Dendritic cell treated with granulocyte-macrophage colony-stimulating factor and Interleukin-4, amounts not matched to agents 40 ng/mL and 50 ng/mL, for 4 days (primary cell): ENCODE measurements at regions not wholly inside any gene's neighbourhood (a gene's known extent, or its start where the extent isn't known, plus 50 kb on each side); places are given as distances from the start of the nearest gene placed in this dataset.

Experiments used
- H3K27ac Mint-ChIP-seq: one replicate; pipeline ENCODE4 v1.8.0; 2022; ENCODE audit warnings: mild to moderate bottlenecking, mixed read lengths
- H3K27me3 Mint-ChIP-seq: one replicate; pipeline ENCODE4 v1.8.0; 2022; ENCODE audit warnings: mild to moderate bottlenecking, mixed read lengths
- H3K36me3 Mint-ChIP-seq: one replicate; pipeline ENCODE4 v1.8.0; 2022; ENCODE audit warnings: low read depth, mixed read lengths
- H3K4me1 Mint-ChIP-seq: one replicate; pipeline ENCODE4 v1.8.0; 2022; ENCODE audit warnings: low read depth, mixed read lengths
- H3K4me3 Mint-ChIP-seq: one replicate; pipeline ENCODE4 v1.8.0; 2022; ENCODE audit warnings: mild to moderate bottlenecking, moderate library complexity, mixed read lengths
- H3K9me3 Mint-ChIP-seq: one replicate; pipeline ENCODE4 v1.8.0; 2022; ENCODE audit warnings: mixed read lengths
- intact Hi-C: fragments of 100-400 bp; cut with micrococcal nuclease; formaldehyde crosslinking; loops from one replicate; pipeline ENCODE4 v1.15.0; 2022

DNA sequence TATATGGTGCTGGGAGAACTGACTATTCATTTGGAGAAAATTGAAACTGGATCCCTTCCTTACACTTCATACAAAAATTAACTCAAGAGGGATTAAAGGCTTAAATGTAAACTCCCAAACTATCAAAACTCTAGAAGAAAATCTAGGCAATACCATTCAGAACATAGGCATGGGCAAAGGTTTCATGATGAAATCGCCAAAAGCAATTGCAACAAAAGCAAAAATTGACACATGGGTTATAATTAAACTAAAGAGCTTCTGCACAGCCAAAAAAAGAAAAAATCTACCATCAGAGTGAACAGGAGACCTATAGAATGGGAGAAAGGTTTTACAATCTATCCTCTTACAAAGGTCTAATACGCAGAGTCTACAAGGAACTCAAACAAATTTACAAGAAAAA, 851.3 kb upstream of the MAN1A1 start:
- no peaks in the 10 kb centered on the region for H3K27me3 Mint-ChIP-seq
- peaks cover 12% of the 10 kb centered on the region for H3K9me3 Mint-ChIP-seq
- H3K4me3 Mint-ChIP-seq, result no peak overlapping the region
- H3K4me1 Mint-ChIP-seq, result no peaks in the 10 kb centered on the region
- no peak overlapping the region for H3K27ac Mint-ChIP-seq
- intact Hi-C loops, result no loop called here
- H3K36me3 Mint-ChIP-seq, result no peaks in the 10 kb centered on the region

DNA sequence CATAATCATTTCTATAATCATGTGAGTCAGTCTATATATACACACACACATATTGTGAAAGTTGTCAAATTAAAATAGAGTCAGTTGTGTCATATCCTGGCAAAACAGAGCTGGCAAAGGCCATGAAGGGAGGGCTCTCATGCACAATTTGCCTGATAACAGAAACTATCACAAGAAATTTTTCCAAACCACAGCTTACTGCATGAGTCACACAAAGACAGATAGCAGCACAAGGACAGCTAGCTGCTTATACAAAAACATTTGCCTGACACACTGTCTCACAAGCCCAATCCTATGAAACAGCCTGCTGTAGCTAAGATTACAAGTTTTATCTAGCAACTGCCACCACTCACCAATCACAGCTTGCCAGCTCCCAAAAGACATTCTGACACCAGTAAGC, 848.5 kb upstream of the MAN1A1 start:
- Mint-ChIP-seq H3K4me3 (no peak overlapping the region), H3K9me3 (no peaks in the 10 kb centered on the region)

DNA sequence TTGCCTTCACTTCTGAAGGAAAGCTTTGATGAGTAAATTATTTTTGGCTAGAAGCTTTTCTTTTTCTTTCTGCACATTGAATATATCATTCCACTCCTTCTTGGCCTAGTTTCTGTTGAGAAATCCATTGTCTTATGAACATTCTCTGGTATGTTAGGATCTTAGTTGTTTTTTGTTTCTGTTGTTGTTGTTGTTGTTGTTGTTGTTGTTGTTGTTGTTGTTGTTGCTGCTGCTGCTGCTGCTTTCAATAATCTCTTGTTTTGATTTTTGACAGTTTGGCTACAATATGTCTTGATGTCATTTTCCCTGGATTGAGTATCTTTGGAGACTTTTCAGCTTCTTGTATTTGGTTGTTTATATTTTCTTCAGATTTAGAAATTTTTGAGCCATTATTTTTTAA, 836.5 kb upstream of the MAN1A1 start:
- Mint-ChIP-seq H3K4me1 (no peaks in the 10 kb centered on the region), H3K27me3 (no peaks in the 10 kb centered on the region), H3K27ac (no peak overlapping the region), H3K4me3 (no peak overlapping the region), H3K9me3 (peaks cover 20% of the 10 kb centered on the region), H3K36me3 (no peaks in the 10 kb centered on the region)
- intact Hi-C loops, result no loop called here

More for the DNA sequence above, 848.5 kb upstream of the MAN1A1 start:
- H3K4me1 Mint-ChIP-seq, result no peaks in the 10 kb centered on the region
- H3K36me3 Mint-ChIP-seq, result no peaks in the 10 kb centered on the region
- intact Hi-C loops, result no loop called here
- H3K27me3 Mint-ChIP-seq, result no peaks in the 10 kb centered on the region
- no peak overlapping the region for H3K27ac Mint-ChIP-seq

DNA sequence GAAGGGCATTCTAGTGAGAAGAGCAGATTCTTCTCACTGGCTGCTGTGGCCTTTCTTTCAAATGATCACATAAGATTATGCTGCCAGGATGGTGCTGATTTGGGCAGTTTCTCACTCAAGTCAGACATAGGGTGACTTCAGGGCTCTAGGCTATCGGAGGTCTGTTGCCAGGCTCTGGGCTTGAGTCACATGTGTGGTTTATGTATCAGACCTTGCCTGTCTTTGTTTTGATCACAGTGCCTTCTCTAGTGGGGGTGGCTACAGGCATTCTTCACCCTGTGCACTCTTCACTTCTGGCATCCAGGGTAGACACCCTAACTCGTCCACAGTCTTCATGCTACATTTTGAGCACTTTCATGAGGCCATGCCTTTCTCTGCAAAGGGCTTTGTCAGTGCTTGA, 823.7 kb upstream of the MAN1A1 start:
- intact Hi-C loops, result no loop called here
- H3K4me3 Mint-ChIP-seq, result no peak overlapping the region
- peaks cover 13% of the 10 kb centered on the region for H3K9me3 Mint-ChIP-seq
- H3K36me3 Mint-ChIP-seq, result no peaks in the 10 kb centered on the region
- no peaks in the 10 kb centered on the region for H3K27me3 Mint-ChIP-seq
- no peaks in the 10 kb centered on the region for H3K4me1 Mint-ChIP-seq
- no peak overlapping the region for H3K27ac Mint-ChIP-seq

DNA sequence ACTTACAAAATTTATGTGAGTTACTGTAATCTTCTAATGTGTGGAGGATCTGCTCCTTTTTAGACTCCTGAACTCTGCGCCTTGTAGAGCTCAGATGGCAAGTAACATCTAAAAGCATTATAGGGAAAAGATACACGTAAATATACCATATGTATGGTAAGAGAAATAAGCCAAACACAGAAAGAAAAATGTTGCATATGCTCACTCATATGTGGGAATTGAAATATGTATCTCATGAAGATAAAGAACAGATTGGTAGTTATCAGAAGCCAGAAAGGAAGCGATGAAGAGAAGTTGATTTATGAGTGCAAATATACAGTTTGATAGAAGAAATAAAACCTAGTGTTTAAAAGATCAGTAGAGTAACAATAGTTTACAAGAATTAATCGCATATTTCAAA, 815.0 kb upstream of the MAN1A1 start:
- H3K4me1 Mint-ChIP-seq, result no peaks in the 10 kb centered on the region
- no peaks in the 10 kb centered on the region for H3K36me3 Mint-ChIP-seq
- H3K27me3 Mint-ChIP-seq, result no peaks in the 10 kb centered on the region
- H3K9me3 Mint-ChIP-seq, result peaks cover 4% of the 10 kb centered on the region
- H3K27ac Mint-ChIP-seq, result no peak overlapping the region
- no peak overlapping the region for H3K4me3 Mint-ChIP-seq
- intact Hi-C loops, result no loop called here

DNA sequence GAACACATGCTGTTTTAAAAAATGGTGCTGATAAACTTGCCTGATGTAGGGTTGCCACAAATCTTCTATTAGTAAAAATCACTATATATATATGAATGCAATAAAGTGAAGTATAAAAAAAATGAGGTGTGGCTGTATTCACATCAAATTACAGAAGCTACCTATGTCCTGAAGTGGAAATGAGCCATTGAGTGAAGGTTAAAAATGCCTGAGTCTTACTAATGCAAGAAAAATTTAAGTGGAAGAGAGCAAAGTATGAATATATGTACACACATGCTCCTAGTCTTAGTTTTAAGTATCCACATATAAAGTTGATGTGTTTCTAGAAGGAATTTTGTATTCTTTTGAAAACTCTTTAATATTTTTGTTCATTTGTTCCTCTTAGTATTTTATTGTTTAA, 808.3 kb upstream of the MAN1A1 start:
- H3K9me3 Mint-ChIP-seq, result no peaks in the 10 kb centered on the region
- intact Hi-C loops, result no loop called here
- no peak overlapping the region for H3K27ac Mint-ChIP-seq
- H3K4me1 Mint-ChIP-seq, result no peaks in the 10 kb centered on the region
- no peaks in the 10 kb centered on the region for H3K27me3 Mint-ChIP-seq
- no peak overlapping the region for H3K4me3 Mint-ChIP-seq
- no peaks in the 10 kb centered on the region for H3K36me3 Mint-ChIP-seq

DNA sequence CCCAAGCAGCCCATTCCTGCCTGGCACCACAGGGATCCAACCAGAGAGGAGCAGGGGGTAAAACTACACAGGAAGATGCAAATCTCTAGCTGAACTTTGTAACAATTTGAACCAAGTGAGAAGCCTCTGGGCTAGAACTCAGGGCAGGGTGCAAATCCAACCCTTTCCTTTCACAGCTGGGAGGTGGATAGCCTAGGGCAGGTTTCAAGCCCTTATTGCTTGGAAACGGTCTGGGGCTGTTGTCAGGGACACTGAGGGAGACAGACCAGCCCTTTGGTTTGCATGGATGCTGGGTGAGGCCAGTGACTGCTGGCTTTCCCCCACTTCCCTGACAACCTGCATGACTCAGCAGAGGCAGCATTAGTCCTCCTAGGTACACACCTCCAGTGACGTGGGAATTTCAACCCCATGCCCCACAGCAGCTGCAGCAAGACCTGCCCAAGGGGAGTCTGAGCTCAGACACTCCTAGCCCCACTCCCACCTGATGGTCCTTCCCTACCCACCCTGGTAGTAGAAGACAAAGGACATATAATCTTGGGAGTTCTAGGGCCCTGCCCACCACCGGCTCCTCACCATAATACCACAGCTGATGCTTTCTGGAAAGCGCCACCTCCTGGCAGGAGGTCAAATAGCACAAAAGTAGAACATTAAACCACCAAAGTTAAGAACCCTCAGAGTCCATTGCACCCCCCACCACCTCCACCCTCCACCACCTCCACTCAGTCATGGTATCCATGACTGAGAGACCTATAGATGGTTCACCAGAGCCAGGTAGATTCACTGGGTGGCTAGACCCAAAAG, 797.7 kb upstream of the MAN1A1 start:
- Mint-ChIP-seq H3K9me3 (peaks cover 14% of the 10 kb centered on the region), H3K4me1 (no peaks in the 10 kb centered on the region), H3K27me3 (no peaks in the 10 kb centered on the region), H3K36me3 (no peaks in the 10 kb centered on the region), H3K27ac (no peak overlapping the region), H3K4me3 (no peak overlapping the region)
- intact Hi-C loops, result no loop called here

DNA sequence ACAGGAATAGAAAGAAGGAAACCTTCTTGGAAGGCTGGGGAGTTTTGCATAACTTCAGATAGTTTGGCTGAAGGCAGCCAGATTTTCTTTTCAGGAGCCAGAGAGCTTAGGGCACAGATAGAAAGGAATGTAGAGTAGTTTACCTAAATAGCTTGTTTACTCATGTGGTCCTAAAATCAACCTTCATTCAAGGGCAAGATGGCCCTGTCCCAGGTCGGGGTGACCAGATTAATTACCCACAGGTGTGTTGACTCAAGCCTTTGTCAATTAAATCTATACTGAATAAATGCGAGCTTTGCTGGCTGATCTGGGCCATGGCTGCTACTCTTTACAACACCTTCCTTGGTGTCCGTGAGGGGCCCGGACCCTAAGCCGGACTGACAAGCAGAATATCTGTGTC, 792.0 kb upstream of the MAN1A1 start:
- Mint-ChIP-seq H3K4me3 (no peak overlapping the region), H3K27me3 (no peaks in the 10 kb centered on the region), H3K27ac (no peak overlapping the region)

DNA sequence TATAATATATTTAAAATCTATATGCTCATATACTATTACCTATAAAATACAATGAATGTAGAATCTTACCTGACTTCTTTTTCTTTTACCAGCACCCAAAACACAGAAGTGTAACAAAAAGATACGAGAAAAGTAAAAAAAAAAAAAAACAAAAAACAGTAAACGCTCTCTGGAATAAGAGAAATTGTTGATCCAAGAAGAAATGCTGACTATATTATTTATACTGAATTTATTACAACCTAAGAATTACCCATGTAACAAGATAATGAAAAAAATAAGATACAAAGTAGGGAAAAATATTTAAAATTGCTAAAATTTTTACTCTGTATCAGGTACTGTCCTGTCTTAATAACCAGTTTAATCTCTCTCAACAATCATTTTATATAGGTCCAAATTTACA, 787.9 kb upstream of the MAN1A1 start:
- H3K4me1 Mint-ChIP-seq, result no peaks in the 10 kb centered on the region
- H3K36me3 Mint-ChIP-seq, result no peaks in the 10 kb centered on the region
- no peak overlapping the region for H3K27ac Mint-ChIP-seq
- intact Hi-C loops, result no loop called here
- H3K4me3 Mint-ChIP-seq, result no peak overlapping the region
- no peaks in the 10 kb centered on the region for H3K9me3 Mint-ChIP-seq
- no peaks in the 10 kb centered on the region for H3K27me3 Mint-ChIP-seq

More for the DNA sequence above, 792.0 kb upstream of the MAN1A1 start:
- no peaks in the 10 kb centered on the region for H3K9me3 Mint-ChIP-seq
- H3K4me1 Mint-ChIP-seq, result no peaks in the 10 kb centered on the region
- intact Hi-C loops, result no loop called here
- H3K36me3 Mint-ChIP-seq, result no peaks in the 10 kb centered on the region

DNA sequence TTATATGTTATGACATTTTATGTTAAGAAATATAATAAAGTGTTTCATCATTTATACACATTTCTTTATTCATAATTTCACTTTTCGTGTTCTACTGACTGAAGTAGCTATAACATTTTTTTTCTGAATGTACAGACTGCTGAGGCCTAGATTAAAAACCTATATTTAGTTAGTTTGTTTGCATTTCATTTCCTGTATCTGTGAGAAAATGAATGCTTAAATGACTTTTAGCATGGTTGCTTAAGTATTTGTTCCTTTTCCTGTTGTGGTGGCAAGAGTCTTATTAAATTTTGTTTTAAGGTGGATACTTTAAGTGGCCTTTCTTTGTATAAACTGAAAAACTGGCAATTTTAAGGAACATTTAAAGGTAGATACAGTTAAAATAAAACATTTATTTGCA, 779.7 kb upstream of the MAN1A1 start:
- no peaks in the 10 kb centered on the region for H3K27me3 Mint-ChIP-seq
- H3K36me3 Mint-ChIP-seq, result no peaks in the 10 kb centered on the region
- H3K4me3 Mint-ChIP-seq, result no peak overlapping the region
- H3K9me3 Mint-ChIP-seq, result peaks cover 21% of the 10 kb centered on the region
- no peak overlapping the region for H3K27ac Mint-ChIP-seq
- H3K4me1 Mint-ChIP-seq, result no peaks in the 10 kb centered on the region
- intact Hi-C loops, result no loop called here

DNA sequence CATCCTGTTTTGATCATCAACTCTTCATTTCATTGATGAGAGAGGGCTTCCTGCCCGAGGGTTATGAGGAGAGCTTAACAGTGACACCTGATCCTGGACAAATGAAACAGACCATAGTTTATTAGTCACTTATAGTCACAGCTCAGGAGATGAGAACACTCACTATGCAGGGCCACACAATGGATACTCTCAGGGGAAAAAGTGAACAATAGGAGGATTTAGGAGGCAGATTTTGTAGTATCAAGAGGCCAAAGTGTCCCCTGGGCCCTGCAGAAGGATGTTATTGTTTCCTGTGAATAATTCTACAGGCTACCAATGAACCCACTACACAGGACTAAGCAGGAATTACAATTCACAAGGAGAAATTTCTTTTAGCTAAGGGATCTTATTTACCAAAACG, 772.8 kb upstream of the MAN1A1 start:
- Mint-ChIP-seq H3K4me1 (no peaks in the 10 kb centered on the region), H3K27ac (no peak overlapping the region), H3K36me3 (no peaks in the 10 kb centered on the region), H3K9me3 (peaks cover 29% of the 10 kb centered on the region), H3K27me3 (no peaks in the 10 kb centered on the region), H3K4me3 (no peak overlapping the region)
- intact Hi-C loops, result no loop called here

DNA sequence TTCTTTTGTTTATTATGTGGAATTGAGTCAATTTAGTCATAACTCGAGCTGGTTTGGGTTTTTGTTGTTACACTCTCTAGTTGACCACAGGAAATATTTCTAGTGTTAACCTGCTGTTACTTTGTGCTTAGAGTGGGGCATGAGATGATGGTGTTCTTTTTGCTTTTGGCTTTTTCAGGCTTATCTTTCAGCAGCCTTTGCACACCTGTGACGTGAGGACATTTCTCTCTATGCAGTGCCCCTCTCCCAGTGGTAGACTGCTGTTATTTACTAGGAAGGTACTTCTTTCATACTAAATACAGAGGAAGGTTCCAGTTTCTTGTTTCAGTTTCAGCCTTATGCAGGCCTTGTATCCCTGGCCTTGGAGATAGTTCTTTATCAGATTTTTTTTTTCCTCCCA, 766.8 kb upstream of the MAN1A1 start:
- intact Hi-C loops, result no loop called here
- Mint-ChIP-seq H3K4me1 (no peaks in the 10 kb centered on the region), H3K4me3 (no peak overlapping the region)

DNA sequence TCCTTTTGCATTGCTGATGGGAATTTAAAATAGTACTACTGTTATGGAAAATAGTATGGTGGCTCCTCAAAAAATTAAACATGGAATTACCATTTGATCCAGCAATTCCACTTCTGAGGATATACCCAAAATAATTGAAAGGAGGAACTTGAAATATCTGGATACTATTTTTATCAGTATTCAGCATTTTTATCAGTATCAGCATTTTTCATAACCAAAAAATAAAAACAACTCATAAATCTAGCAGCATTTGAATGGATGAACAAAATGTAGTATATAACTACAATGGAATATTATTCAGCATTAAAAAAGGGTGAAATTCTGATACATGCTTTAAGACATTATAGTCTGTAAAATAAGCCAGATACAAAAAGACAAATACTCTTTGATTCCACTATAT, 763.4 kb upstream of the MAN1A1 start:
- intact Hi-C loops, result no loop called here
- Mint-ChIP-seq H3K4me1 (no peaks in the 10 kb centered on the region), H3K4me3 (no peak overlapping the region), H3K9me3 (peaks cover 9% of the 10 kb centered on the region), H3K36me3 (no peaks in the 10 kb centered on the region), H3K27ac (no peak overlapping the region), H3K27me3 (no peaks in the 10 kb centered on the region)

More for the DNA sequence above, 766.8 kb upstream of the MAN1A1 start:
- H3K27me3 Mint-ChIP-seq, result no peaks in the 10 kb centered on the region
- no peaks in the 10 kb centered on the region for H3K36me3 Mint-ChIP-seq
- no peak overlapping the region for H3K27ac Mint-ChIP-seq
- H3K9me3 Mint-ChIP-seq, result peaks cover 14% of the 10 kb centered on the region

DNA sequence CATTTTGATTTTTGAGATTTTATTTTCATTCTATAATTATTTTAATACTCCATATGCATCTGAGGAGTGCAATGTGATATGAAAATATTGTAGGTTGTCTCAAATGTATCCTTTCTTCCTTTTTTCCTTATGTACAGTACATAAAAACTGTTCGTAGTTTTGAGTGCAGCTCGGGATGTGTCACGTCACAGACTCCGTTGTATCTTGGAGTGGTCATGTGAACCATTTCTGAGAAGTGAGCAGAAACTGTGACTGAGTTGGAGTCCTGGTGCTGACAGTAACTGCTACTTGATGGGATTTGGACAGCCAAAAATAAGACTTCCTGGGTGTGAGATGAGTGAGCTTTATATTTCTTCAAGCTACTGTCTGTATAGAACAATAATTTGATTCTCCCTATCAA, 761.4 kb upstream of the MAN1A1 start:
- H3K27ac Mint-ChIP-seq, result no peak overlapping the region
- H3K36me3 Mint-ChIP-seq, result no peaks in the 10 kb centered on the region
- H3K9me3 Mint-ChIP-seq, result peaks cover 15% of the 10 kb centered on the region
- H3K4me1 Mint-ChIP-seq, result no peaks in the 10 kb centered on the region
- intact Hi-C loops, result no loop called here
- no peaks in the 10 kb centered on the region for H3K27me3 Mint-ChIP-seq
- no peak overlapping the region for H3K4me3 Mint-ChIP-seq
